ENCODE measurements at regions not wholly inside any gene's neighbourhood (a gene's known extent, or its start where the extent isn't known, plus 50 kb on each side); places are given as distances from the start of the nearest gene placed in this dataset.

DNA sequence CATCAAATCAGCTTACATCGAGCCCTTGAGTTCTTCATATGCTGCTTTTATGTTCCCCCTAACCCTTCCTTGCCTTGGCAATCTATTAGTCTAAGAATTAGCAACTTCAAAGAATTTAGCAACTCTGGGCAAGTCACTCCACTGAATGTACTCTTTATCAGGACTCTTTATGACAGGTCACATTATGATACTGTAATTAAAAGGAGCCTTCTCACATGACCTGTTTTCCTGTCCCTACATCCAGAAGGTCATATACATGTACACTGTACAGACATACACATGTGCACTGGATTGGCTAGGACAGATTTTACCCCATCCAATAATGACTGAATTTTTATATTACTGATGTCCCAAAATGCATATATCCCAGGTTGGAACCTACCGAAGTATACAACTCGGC is 463.1 kb downstream of the SHQ1 start:
- DNase-seq, result no peak

DNA sequence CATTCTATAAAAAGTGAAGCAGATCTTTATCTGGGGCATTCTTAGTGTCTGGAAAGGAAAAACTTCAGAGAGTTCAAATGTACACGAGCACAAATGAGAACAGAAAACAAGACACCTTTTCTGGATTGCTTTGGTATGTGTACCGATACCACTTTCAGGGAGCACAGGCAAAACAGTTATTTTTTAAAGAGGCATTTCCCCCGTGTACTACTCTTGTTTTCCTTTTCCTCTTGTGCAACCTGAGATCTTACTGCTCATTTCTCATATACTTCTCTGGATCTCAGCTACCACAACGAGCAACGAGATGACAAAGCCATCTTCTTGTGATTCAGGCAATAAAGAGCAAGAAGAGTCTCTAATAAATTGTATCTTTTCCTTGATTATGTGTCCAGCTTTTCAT is 463.6 kb downstream of the SHQ1 start:
- no peak for DNase-seq

DNA sequence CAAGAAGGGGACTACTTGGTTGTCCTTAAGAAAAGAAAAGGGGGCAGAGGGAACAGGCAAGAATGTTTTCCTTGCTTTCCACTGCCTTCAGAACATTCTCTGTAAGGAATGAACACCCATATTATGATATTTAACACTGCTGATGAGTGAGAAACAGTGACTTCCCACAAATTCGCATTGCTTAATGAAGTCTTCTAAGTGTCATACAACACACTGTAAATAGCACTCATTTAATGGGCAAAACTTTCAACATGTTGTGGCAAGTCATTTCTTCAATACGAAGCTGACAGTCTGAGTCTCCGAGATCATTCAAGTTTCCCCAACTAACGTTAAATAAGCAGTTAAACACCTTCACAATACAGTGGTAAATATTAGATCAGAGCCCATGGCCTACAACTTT is 464.4 kb downstream of the SHQ1 start:
- no peak for DNase-seq

DNA sequence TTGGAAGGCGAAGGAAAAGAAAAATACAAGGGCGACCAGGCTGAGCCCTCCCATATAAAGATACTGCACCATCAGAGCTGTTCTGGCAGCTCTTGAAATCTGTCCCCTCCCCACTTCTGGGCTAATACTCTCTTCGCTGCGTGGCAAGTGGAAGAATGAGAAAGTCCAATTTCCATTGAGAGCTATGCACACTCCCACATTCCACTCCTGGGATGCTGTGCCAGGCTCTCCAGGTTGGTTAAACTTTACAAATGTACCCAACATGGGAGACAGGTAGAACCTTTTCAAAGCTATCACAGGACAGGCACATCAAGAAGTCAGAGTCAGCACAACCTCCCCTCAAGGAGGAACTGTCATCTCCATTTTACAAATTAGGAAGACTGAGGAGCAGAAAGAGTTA is 465.0 kb downstream of the SHQ1 start:
- DNase-seq, result no peak

DNA sequence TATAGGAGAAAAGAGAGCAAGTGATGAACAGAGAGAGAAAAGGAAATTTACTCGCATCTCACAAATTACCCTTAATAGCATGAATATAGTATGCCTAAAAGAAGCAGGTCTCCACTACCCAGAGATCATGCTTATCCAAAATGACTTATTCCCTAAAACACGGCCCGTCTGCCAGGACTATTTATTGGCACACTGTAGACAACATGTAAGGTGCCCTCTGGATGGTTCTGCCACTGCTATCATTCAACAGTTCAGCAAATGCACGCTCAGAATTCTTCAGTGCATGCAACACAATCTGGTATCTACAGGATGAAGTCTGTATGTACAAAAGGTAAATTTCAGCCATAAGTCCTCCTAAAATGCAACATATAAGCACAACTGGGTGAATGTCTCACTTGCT is 465.8 kb downstream of the SHQ1 start:
- no peak for DNase-seq

DNA sequence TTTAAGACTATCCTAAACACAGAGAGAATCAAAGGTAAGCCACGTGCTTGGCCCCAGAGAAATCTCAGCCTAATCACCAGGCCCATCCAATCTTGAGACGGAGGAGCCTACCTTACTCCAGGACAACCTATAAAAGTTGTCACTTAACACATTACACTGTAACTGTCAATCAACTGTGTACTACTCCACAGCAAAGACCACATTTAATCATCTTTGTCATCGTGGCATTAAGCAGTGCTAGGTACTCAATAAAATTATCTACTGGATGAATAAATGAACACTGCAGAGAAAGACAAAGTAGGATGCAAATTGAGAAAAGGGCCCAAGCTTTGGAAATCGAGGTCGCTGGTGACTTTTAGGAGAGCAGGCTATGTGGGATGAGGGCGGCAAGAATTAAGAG is 466.7 kb downstream of the SHQ1 start:
- no peak for DNase-seq

DNA sequence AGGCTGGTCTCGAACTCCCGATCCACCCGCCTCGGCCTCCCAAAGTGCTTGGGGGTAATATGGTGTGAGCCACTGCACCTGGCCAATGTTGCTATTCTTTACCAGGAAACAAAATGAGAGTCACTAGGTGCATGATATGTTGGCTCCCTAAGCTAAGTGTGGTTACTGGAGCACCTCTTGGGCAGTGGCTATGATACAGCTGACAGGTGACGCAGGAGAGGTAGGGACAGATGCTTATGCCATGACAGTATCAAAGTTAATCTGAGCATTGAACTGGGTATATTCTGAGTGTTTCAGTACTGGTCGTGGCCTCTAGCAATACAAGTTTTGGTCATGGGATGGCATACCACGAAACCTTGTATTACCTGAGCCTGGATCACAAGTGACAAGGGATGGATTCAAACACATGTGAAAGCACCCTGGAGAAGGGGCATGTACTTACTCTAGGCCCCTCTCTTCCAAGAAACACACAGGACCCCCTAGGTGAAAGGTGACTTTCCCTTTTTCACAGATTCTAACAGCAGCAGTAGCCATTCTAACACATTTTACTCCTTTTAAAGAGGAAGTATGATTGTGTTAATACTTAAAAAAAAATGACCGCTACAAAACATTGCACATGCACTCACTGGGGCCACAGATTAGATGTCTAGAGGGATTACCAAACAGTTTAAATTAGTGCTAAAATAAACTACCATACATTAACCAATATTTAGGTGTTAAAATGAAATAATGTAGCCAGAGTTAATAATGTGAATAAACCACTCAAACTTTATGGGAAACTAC is 467.3 kb downstream of the SHQ1 start:
- DNase-seq, result no peak

DNA sequence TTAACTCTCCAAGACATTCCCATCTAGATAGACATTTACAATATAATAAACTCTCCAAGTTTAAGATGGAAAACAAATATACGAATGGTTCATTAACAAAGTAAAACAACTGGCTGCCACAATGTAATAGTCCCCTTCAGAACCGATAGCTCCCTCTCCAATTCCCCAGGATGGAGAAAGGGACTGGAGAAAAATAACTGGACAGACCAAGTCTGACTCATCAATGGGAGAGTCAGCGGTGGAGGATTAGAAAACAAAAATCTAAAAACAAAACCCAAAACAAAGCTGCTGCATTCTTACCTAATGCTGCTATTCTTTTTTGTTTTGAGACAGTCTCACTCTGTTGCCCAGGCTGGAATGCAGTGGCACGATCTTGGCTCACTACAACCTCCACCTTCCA is 468.1 kb downstream of the SHQ1 start:
- no peak for DNase-seq

DNA sequence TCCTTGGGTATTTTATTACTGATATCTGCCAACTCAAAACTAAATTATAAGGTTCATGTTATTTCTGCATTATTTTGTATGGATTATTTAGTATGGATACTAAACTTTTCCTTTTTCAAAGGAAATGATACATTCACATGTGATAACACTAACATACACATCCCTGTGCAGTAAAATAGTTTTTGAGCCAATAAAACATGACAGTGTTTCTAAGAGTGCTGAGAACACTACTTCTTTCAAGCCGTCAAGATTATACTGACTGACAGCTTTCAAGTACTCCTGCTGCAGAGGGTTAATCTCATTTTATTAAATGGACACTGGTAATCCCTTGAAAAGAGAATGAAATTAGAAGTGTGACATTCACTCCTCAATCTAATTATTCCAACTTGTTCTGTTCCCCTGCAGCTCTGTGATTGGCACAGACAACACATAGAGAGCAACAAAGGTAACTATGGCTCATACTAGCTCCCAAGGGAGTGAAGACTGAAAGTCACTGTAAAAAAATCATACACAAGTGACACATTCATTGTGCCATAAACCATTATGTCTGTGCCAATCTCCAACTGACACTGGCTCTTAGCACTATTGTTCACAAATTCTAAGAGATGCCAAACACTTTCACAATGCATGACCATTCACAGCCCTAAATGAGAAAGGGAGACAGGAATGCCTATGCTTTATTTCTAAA is 468.6 kb downstream of the SHQ1 start:
- DNase-seq, result no peak

DNA sequence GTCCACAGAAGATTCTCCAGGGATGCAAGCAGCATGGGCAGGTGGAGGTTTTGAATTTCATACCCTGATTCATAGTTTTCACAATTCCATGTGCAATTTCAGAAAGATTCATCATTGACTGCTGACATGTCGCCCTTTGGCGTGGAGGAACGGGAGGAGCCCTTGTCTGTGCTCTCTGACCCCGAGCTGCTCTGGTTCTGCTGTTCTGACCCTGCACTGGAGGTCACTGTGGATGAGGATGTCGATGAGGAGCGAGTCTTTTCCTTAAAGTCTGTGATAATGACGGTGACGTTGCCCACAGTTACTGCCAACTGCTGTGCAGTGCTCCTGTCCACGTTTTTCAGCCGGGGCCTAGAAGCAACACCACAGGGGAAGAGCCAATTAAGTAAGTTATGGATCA is 470.0 kb downstream of the SHQ1 start:
- DNase-seq, result no peak

DNA sequence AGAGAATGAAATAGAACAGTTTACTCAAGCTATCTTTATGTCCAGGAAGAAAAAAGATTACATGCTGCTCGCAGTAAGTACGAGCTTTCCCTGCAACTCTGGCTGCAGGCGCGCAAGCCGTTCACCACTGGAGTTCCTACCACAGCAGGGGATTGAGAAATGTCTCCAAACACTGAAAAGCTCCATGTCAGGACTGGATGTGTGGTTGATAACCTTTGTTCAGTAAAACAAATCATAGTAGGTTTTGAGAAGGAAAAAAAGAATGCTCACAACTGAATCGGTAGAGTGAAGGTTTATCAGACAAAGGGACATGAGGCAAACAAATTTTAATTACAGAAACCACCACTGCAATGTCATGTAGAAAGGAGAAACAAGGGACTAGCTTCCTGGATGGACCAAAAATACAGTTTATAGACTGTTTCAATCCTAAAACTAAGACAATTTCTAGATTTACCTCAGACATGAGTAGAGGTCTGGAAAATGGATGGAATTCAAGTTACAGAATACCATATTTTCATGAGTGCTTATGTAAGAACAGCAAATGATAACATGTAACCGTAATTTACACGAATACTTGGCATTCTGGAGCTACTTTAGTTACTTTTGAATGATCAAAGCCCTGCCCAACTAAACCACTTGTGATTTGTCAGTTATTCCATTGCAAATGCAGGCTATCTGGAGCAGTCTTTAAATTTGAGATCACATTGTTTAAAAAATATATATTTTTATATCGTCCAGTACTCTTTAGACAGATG is 471.1 kb downstream of the SHQ1 start:
- no peak for DNase-seq

DNA sequence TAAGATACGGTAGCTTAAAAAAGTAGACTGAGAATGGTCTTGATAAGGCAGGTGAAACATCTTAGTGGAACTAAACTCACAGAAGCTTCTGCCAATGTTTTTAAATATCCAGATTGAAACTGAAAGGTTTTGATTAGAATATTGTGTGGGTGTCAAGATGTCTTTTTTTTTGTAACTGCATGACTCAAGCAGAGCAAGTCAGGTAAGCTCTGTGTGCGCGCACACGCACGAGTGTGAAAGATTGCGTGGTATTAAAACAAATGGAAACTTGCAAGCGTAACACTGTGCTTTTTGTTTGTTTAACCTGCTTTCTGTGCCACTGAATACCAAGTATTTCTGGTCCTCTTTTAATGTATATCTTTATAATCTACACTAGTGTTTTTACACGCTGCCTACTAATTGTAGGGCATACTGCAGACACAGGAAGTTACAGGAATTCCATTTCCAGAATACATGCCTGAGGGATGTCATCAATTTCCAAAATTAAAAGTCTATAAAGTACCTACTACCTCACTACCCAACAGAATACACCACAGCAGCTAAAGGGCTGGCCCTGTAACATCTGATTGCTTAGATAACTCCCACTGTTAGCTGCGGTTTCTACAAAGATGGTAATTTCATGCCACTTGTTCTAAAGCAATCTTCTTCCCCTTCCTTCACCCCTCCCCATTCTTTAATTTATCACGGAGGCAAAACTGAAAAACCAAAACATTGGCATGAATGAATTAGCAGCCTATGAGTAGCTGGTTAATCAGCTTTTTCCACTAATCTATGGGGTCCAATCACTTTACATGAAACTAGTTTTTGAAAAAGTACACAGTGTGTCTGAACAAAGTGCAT is 472.8 kb downstream of the SHQ1 start:
- DNase-seq, result peak; percentile 10

DNA sequence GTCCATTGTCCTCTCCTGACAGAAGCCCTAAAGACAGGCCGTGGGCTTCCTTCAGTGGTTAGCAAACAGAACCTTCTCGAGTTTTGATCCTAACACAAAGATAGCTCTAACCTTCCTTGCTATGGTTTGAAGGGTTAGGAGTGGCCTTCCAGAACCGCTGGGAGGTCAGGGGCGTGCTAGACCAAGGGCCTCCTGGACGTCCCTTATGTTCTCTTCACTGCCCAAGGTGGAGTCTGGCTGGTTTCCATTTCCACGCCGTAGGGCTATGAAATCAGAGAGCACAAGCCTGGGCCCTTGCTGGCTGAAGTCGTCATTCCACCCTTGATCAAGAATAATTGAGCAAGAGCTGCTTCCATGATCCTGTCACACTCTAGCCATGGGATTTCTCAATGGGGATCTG is 475.1 kb downstream of the SHQ1 start:
- DNase-seq, result no peak

DNA sequence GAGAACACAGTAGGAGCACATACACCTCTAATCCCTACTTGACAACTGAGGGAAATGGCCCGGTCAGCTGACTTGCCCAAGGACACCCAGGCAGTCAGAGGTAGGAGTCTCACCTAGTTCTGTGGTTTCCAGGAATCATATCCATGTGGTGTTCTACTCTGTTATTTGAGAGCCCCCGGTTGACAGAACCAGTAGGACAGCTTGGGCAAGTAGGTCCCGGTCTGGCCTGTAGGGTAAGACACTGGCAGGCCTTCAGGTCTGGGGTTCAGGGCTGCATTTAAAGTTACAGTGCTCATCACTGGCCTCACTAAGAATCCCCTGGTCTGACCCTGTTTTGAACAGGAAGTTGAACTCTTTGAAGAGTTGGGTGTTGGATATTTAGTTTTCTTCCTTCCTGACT is 476.1 kb downstream of the SHQ1 start:
- no peak for DNase-seq

DNA sequence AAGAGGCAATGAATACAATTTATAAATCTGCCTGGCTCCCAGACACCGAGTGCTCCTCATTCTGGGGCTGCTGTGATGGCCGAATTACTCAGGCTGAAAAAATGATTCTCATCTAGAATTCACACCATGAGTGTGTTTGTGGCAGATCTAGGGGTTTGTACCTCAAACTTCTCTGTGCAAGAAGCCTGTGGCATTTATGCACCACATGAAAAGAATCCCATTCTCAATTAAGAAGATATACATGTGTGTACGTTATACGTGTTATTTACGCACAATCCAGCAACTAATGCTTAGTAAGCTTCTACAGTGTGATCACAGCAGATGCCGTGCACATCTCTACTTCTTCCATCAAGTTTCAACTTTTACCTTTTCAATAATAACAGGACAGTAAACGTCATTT is 476.8 kb downstream of the SHQ1 start:
- DNase-seq, result no peak

DNA sequence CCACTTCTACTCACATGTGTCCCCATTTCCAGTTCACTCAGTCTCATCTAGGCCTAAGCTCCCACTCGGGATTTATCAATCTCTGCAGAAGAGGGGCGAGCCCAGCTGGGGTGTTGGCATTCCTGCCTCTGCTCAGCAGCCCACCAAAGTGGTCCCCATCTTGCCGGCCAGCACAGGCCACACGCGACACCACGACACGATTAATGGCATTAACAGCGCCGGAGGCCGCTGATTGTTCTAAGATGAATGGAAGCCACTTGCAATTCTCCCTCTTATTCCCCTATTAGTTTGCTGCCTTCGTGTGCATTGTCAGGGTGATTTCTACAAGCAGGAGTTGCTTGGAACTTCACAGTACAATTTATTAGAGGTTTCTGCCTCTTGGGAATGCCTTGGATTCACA is 477.3 kb downstream of the SHQ1 start:
- DNase-seq, result no peak

DNA sequence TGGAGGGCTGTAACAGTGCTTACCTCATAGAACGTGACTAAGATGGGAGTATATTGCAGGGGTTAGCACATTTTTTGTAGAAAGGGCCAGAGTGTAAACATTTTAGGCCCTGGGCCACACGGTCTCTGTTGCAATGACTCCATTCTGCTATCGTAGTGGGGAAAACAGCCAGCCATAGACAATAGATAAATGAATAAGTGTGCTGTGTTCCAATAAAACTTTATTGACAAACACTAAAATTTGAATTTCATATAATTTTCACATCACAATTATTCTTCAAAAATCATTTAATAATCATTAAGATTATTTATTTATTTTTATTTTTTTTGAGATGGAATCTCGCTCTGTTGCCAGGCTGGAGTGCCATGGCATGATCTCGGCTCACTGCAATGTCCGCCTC is 478.6 kb downstream of the SHQ1 start:
- no peak for DNase-seq

DNA sequence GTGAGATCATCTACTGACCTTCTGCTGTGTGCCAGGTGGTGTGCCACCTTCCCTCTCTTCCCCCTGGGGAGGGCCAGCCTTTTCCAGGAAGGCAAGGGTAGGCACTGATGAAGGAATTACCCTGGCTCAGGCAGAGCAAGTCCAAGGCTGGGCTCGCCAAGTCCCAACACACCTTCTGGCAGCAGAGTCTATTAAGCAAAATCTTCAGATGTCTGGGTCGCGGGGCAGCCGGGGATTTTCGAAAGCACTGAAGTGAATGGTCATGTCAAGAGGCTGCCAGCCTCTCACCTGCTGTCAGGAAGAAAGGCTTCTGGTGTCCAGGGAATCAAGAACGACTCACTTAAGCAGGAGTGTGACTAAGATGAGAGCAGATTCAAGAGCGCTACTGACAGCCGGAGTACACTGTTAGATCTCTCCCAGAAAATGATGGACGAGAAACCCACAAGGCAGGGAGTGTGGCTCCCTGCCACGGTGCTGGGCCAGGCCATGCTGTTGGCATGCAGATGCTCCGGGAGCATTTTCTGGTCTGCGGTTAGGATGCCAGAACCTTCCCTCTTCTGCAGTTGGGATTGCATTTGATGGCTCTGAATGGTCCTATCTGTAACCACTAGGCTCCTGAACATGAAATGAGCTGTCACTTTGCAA is 479.8 kb downstream of the SHQ1 start:
- no peak for DNase-seq

DNA sequence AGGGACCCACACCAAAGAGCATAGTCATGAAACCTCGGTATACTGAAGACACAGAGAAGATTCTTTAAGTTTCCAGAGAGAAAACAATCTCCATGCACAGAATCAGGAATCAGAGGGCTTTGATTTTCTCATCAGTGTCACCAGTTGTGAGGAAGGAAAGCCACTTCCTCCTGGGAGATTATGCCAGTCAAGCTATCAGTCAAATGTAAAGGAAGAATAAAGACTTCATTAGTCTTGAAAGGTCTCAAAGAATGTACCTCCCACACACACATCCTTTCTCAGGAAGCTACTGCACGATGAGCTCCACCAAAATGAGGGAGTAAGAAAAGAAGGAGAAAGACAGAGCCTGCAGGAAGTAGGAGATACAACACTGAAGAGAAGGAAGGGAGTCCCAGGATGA is 486.3 kb downstream of the SHQ1 start:
- no peak for DNase-seq

DNA sequence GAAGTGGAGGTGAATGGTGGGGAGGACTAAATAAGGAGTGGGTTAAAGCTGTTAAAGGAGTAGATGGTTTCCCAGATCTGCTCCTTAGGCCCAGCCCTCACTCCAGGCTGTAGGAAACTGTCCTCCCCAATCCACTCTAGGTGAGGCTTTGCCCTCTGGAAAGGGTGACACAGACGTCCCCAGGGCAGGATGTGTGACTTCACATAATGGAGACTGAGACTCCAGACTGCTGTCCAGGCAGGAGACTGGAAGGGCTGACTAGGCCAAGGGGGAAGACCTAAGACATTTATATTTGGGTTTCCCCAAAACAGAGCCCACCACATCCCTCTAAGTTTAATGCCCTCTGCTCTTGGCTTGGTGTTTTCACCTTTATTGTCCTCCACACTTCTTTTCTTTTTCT is 488.5 kb downstream of the SHQ1 start:
- DNase-seq, result no peak

DNA sequence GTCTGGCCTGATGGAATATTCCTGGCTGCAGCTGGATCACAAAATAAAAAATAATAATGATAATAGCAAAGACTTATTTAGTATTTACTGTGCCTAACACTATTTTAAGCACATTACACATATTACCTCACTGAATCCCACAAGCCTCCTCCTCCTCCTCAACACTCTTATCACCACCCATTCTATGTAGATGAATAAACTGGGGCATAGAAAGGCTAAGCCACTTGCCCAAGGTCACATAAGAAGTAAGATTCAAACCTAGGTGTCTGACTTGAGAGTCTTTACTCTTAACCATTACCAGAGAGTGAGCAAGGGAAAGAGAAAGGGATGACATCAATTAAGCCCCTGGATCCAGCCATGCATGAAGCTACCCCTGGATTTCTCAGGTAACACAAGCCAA is 493.1 kb downstream of the SHQ1 start:
- no peak for DNase-seq

DNA sequence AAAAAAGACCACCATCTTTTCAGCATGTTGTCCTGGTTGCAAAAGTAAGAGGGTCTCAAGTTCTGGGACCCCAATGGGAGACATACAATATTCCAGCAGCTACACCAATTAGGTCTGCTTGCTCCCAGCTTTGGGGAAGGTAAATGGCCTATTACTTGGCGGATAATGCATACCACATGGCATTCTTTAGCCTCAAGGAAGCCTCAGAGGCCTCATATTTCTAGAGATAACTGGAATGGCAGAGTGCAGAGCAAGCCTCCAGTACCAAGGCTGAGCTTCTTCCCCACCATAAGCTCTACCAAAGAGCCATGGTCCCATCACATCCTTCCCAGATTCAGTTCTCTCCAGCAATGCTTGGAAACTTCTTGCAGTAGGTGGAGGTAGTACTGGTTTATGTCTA is 493.8 kb downstream of the SHQ1 start:
- DNase-seq, result no peak

Measured in CD4-positive, alpha-beta T cell treated with Interleukin-4 for 4 hours (primary cell).